OCI-LY1 (cell line): ENCODE measurements at regions not wholly inside any gene's neighbourhood (a gene's known extent, or its start where the extent isn't known, plus 50 kb on each side); places are given as distances from the start of the nearest gene placed in this dataset.

Source experiments
- CTCF ChIP-seq: fragments of 200-600 bp; sonication (generic), shearing (Covaris generic); IDR thresholded peaks from 2 replicates; pipeline ENCODE4 v1.5.1; 2017; ENCODE audit warnings: mild to moderate bottlenecking, antibody characterized with exemption, low read length, moderate library complexity, mixed read lengths
- EZH2 ChIP-seq: fragments of 200-600 bp; sonication (generic), shearing (Covaris generic); IDR thresholded peaks from 2 replicates; pipeline ENCODE4 v1.8.0; 2017; ENCODE audit warnings: borderline replicate concordance, mixed run types, mild to moderate bottlenecking, antibody characterized with exemption, low read length, moderate library complexity, mixed read lengths

DNA sequence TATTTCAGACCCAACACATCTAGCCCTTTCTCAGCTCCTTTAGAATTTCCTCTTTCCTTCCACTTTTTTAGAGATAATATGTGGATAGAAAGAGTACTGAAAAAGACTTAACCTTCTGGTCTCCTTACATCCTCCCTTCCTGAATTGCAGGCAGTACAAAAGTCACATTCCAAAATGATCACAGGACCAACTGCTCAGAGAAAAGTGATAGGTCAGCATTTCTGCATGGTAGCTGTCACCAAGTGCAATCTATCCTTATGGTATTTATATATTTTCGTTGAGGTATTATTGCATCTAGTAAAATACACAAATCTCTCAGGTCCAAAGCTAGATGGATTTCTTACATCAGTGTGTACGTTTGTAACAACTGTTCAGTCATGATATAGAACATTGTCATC lies 427.5 kb downstream of the LPIN1 start:
- TF ChIP-seq CTCF, result no peak
- TF ChIP-seq EZH2, result no peak
